WTC11 (cell line): ENCODE measurements at regions not wholly inside any gene's neighbourhood (a gene's known extent, or its start where the extent isn't known, plus 50 kb on each side); places are given as distances from the start of the nearest gene placed in this dataset.

Experiments
- ATAC-seq: fragments of 200-7000 bp; cut with Tn5 transposase; 2 replicates; pipeline ENCODE4 v1.10.0; 2021; ENCODE audit warnings: mild to moderate bottlenecking, moderate library complexity
- CTCF ChIA-PET: fragments of 300-600 bp; sonication (Branson Sonifier 250); formaldehyde crosslinking; loops from one replicate; lab custom pipeline; 2021; ENCODE audit warnings: antibody characterized with exemption; lab: Charles Lee
- POLR2A ChIA-PET: fragments of 350-600 bp; sonication (Branson Sonifier 250); formaldehyde crosslinking; loops from one replicate; lab custom pipeline; 2021; ENCODE audit warnings: antibody characterized with exemption; lab: Charles Lee
- DNase-seq: peaks from one replicate; pipeline ENCODE4 v3.0.0; 2021; ENCODE audit warnings: low spot score
- H3K27ac Mint-ChIP-seq: 2 replicates; pipeline ENCODE4 v1.8.0; 2021; ENCODE audit warnings: mixed read lengths
- H3K27me3 Mint-ChIP-seq: 2 replicates; pipeline ENCODE4 v1.8.0; 2021; ENCODE audit warnings: low read depth, mild to moderate bottlenecking, moderate library complexity, mixed read lengths
- H3K36me3 Mint-ChIP-seq: 2 replicates; pipeline ENCODE4 v1.8.0; 2021; ENCODE audit warnings: mixed read lengths
- H3K4me1 Mint-ChIP-seq: 2 replicates; pipeline ENCODE4 v1.8.0; 2022; ENCODE audit warnings: mixed read lengths
- H3K4me3 Mint-ChIP-seq: 2 replicates; pipeline ENCODE4 v1.8.0; 2021; ENCODE audit warnings: mild to moderate bottlenecking, moderate library complexity, mixed read lengths
- H3K9me3 Mint-ChIP-seq: 2 replicates; pipeline ENCODE4 v1.8.0; 2021; ENCODE audit warnings: mixed read lengths
- ATF1 ChIP-seq: sonication (generic); formaldehyde crosslinking; IDR thresholded peaks from 2 replicates; pipeline ENCODE4 v1.8.1; 2023; ENCODE audit warnings: mild to moderate bottlenecking, moderate library complexity, missing genetic modification reagents
- E2F1 ChIP-seq: sonication (generic); formaldehyde crosslinking; IDR thresholded peaks from 2 replicates; pipeline ENCODE4 v1.8.0; 2022; ENCODE audit warnings: mild to moderate bottlenecking, missing genetic modification reagents
- ELF4 ChIP-seq: sonication (generic); formaldehyde crosslinking; IDR thresholded peaks from 2 replicates; pipeline ENCODE4 v1.8.1; 2022; ENCODE audit warnings: low read depth, mild to moderate bottlenecking, moderate library complexity, missing genetic modification reagents
- ESRRA ChIP-seq: sonication (generic); formaldehyde crosslinking; IDR thresholded peaks from 2 replicates; pipeline ENCODE4 v1.8.1; 2022; ENCODE audit warnings: mild to moderate bottlenecking, missing genetic modification reagents, borderline replicate concordance
- MYBL2 ChIP-seq: sonication (generic); formaldehyde crosslinking; IDR thresholded peaks from 2 replicates; pipeline ENCODE4 v1.8.1; 2023; ENCODE audit warnings: mild to moderate bottlenecking, moderate library complexity, missing genetic modification reagents
- RELA ChIP-seq: sonication (generic); formaldehyde crosslinking; IDR thresholded peaks from 2 replicates; pipeline ENCODE4 v1.8.1; 2022; ENCODE audit warnings: missing genetic modification reagents, mild to moderate bottlenecking, borderline replicate concordance
- SMAD4 ChIP-seq: sonication (generic); formaldehyde crosslinking; IDR thresholded peaks from 2 replicates; pipeline ENCODE4 v1.8.0; 2022; ENCODE audit warnings: mild to moderate bottlenecking, missing genetic modification reagents
- ZBTB21 ChIP-seq: sonication (generic); formaldehyde crosslinking; IDR thresholded peaks from 2 replicates; pipeline ENCODE4 v1.8.1; 2023; ENCODE audit warnings: mild to moderate bottlenecking, missing genetic modification reagents, borderline replicate concordance
- ZMAT4 ChIP-seq: fragments of 250-450 bp; sonication (Bioruptor Pico); IDR thresholded peaks from 2 replicates; pipeline ENCODE4 v1.9.0; 2021; ENCODE audit warnings: mild to moderate bottlenecking
- ZNF232 ChIP-seq: sonication (generic); formaldehyde crosslinking; IDR thresholded peaks from 2 replicates; pipeline ENCODE4 v1.8.0; 2022; ENCODE audit warnings: mild to moderate bottlenecking, missing genetic modification reagents
- ZNF416 ChIP-seq: fragments of 250-450 bp; sonication (Bioruptor Pico); IDR thresholded peaks from 2 replicates; pipeline ENCODE4 v1.9.0; 2021; ENCODE audit warnings: mild to moderate bottlenecking, inconsistent platforms
- ZNF423 ChIP-seq: fragments of 250-450 bp; sonication (Bioruptor Pico); IDR thresholded peaks from 2 replicates; pipeline ENCODE4 v2.1.2; 2022; ENCODE audit warnings: mild to moderate bottlenecking, moderate library complexity
- TF ChIP-seq, protein P1 (sequence below): sonication (generic); formaldehyde crosslinking; IDR thresholded peaks from 2 replicates; pipeline ENCODE4 v1.8.1; 2022; ENCODE audit warnings: low read depth, missing genetic modification reagents, borderline replicate concordance
- TF ChIP-seq, protein P2 (sequence below): sonication (generic); formaldehyde crosslinking; IDR thresholded peaks from 2 replicates; pipeline ENCODE4 v1.8.1; 2022; ENCODE audit warnings: mild to moderate bottlenecking, missing genetic modification reagents, moderate library complexity, borderline replicate concordance
- TF ChIP-seq, protein P3 (sequence below): sonication (generic); formaldehyde crosslinking; IDR thresholded peaks from 2 replicates; pipeline ENCODE4 v1.8.1; 2023; ENCODE audit warnings: mild to moderate bottlenecking, missing genetic modification reagents
- TF ChIP-seq, protein P4 (sequence below): fragments of 250-450 bp; sonication (Bioruptor Pico); IDR thresholded peaks from 2 replicates; pipeline ENCODE4 v2.1.2; 2022; ENCODE audit warnings: mild to moderate bottlenecking, moderate library complexity
- TF ChIP-seq, protein P5 (sequence below): sonication (generic); formaldehyde crosslinking; IDR thresholded peaks from 2 replicates; pipeline ENCODE4 v1.8.1; 2022; ENCODE audit warnings: missing genetic modification reagents, borderline replicate concordance
- TF ChIP-seq, protein P6 (sequence below): sonication (generic); formaldehyde crosslinking; IDR thresholded peaks from 2 replicates; pipeline ENCODE4 v1.8.1; 2023; ENCODE audit warnings: mild to moderate bottlenecking, missing genetic modification reagents, borderline replicate concordance

- peaks cover 11% of the 10 kb centered on the region for H3K9me3 Mint-ChIP-seq
- H3K36me3 Mint-ChIP-seq: peaks cover 4% of the 10 kb centered on the region
- H3K27me3 Mint-ChIP-seq: no peaks in the 10 kb centered on the region
- TF ChIP-seq ZNF416 (no peak), E2F1 (CRISPR knock-in tag) (no peak), MYBL2 (CRISPR knock-in tag) (no peak), ZBTB21 (CRISPR knock-in tag) (no peak)
- TF ChIP-seq, protein P1, sequence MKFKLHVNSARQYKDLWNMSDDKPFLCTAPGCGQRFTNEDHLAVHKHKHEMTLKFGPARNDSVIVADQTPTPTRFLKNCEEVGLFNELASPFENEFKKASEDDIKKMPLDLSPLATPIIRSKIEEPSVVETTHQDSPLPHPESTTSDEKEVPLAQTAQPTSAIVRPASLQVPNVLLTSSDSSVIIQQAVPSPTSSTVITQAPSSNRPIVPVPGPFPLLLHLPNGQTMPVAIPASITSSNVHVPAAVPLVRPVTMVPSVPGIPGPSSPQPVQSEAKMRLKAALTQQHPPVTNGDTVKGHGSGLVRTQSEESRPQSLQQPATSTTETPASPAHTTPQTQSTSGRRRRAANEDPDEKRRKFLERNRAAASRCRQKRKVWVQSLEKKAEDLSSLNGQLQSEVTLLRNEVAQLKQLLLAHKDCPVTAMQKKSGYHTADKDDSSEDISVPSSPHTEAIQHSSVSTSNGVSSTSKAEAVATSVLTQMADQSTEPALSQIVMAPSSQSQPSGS: no peak
- TF ChIP-seq, all 79 proteins: peak for 0
- POLR2A ChIA-PET: no interaction called here
- DNase-seq: no peak
- Mint-ChIP-seq H3K4me3 (no peak overlapping the region), H3K27ac (no peak overlapping the region), H3K4me1 (no peaks in the 10 kb centered on the region)
- CTCF ChIA-PET: no interaction called here
- no peak for ATAC-seq
Observed at GRCh38 chr22:49392841-49393510, 434.7 kb downstream of the BRD1 start.

- CTCF ChIA-PET: interaction anchor here (0.8 kb wide), 1 partner anchor 87 kb away, joined by 4 read pairs; no protein-coding TSS in a partner anchor
Observed at GRCh38 chr22:49392247-49392646, 435.4 kb downstream of the BRD1 start.

More at GRCh38 chr22:49392247-49392646, 435.4 kb downstream of the BRD1 start:
- ATAC-seq (no peak), DNase-seq (no peak)
- peaks cover 11% of the 10 kb centered on the region for H3K9me3 Mint-ChIP-seq
- no peaks in the 10 kb centered on the region for H3K4me1 Mint-ChIP-seq
- H3K36me3 Mint-ChIP-seq: peaks cover 4% of the 10 kb centered on the region
- H3K4me3 Mint-ChIP-seq: no peak overlapping the region
- no peak overlapping the region for H3K27ac Mint-ChIP-seq
- TF ChIP-seq, protein P2, sequence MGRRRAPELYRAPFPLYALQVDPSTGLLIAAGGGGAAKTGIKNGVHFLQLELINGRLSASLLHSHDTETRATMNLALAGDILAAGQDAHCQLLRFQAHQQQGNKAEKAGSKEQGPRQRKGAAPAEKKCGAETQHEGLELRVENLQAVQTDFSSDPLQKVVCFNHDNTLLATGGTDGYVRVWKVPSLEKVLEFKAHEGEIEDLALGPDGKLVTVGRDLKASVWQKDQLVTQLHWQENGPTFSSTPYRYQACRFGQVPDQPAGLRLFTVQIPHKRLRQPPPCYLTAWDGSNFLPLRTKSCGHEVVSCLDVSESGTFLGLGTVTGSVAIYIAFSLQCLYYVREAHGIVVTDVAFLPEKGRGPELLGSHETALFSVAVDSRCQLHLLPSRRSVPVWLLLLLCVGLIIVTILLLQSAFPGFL: no peak
- no peak for TF ChIP-seq ZNF232 (CRISPR knock-in tag)
- no peak for TF ChIP-seq SMAD4 (CRISPR knock-in tag)
- TF ChIP-seq, protein P3, sequence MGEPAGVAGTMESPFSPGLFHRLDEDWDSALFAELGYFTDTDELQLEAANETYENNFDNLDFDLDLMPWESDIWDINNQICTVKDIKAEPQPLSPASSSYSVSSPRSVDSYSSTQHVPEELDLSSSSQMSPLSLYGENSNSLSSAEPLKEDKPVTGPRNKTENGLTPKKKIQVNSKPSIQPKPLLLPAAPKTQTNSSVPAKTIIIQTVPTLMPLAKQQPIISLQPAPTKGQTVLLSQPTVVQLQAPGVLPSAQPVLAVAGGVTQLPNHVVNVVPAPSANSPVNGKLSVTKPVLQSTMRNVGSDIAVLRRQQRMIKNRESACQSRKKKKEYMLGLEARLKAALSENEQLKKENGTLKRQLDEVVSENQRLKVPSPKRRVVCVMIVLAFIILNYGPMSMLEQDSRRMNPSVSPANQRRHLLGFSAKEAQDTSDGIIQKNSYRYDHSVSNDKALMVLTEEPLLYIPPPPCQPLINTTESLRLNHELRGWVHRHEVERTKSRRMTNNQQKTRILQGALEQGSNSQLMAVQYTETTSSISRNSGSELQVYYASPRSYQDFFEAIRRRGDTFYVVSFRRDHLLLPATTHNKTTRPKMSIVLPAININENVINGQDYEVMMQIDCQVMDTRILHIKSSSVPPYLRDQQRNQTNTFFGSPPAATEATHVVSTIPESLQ (CRISPR knock-in tag): no peak
- no peak for TF ChIP-seq ZMAT4 (CRISPR knock-in tag)
- TF ChIP-seq, protein P1: no peak
- TF ChIP-seq RELA (CRISPR knock-in tag): no peak
- TF ChIP-seq ATF1 (CRISPR knock-in tag): no peak
- TF ChIP-seq ELF4 (CRISPR knock-in tag): no peak
- TF ChIP-seq, protein P4, sequence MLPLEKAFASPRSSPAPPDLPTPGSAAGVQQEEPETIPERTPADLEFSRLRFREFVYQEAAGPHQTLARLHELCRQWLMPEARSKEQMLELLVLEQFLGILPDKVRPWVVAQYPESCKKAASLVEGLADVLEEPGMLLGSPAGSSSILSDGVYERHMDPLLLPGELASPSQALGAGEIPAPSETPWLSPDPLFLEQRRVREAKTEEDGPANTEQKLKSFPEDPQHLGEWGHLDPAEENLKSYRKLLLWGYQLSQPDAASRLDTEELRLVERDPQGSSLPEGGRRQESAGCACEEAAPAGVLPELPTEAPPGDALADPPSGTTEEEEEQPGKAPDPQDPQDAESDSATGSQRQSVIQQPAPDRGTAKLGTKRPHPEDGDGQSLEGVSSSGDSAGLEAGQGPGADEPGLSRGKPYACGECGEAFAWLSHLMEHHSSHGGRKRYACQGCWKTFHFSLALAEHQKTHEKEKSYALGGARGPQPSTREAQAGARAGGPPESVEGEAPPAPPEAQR (CRISPR knock-in tag): no peak
- TF ChIP-seq, protein P5, sequence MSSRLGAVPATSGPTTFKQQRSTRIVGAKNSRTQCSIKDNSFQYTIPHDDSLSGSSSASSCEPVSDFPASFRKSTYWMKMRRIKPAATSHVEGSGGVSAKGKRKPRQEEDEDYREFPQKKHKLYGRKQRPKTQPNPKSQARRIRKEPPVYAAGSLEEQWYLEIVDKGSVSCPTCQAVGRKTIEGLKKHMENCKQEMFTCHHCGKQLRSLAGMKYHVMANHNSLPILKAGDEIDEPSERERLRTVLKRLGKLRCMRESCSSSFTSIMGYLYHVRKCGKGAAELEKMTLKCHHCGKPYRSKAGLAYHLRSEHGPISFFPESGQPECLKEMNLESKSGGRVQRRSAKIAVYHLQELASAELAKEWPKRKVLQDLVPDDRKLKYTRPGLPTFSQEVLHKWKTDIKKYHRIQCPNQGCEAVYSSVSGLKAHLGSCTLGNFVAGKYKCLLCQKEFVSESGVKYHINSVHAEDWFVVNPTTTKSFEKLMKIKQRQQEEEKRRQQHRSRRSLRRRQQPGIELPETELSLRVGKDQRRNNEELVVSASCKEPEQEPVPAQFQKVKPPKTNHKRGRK (CRISPR knock-in tag): no peak
- no peak for TF ChIP-seq ESRRA (CRISPR knock-in tag)
- no peak for TF ChIP-seq ZNF423 (CRISPR knock-in tag)
- TF ChIP-seq, protein P6, sequence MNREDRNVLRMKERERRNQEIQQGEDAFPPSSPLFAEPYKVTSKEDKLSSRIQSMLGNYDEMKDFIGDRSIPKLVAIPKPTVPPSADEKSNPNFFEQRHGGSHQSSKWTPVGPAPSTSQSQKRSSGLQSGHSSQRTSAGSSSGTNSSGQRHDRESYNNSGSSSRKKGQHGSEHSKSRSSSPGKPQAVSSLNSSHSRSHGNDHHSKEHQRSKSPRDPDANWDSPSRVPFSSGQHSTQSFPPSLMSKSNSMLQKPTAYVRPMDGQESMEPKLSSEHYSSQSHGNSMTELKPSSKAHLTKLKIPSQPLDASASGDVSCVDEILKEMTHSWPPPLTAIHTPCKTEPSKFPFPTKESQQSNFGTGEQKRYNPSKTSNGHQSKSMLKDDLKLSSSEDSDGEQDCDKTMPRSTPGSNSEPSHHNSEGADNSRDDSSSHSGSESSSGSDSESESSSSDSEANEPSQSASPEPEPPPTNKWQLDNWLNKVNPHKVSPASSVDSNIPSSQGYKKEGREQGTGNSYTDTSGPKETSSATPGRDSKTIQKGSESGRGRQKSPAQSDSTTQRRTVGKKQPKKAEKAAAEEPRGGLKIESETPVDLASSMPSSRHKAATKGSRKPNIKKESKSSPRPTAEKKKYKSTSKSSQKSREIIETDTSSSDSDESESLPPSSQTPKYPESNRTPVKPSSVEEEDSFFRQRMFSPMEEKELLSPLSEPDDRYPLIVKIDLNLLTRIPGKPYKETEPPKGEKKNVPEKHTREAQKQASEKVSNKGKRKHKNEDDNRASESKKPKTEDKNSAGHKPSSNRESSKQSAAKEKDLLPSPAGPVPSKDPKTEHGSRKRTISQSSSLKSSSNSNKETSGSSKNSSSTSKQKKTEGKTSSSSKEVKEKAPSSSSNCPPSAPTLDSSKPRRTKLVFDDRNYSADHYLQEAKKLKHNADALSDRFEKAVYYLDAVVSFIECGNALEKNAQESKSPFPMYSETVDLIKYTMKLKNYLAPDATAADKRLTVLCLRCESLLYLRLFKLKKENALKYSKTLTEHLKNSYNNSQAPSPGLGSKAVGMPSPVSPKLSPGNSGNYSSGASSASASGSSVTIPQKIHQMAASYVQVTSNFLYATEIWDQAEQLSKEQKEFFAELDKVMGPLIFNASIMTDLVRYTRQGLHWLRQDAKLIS (CRISPR knock-in tag): no peak
- no peaks in the 10 kb centered on the region for H3K27me3 Mint-ChIP-seq
- POLR2A ChIA-PET: no interaction called here
